Hepatocyte (in vitro differentiated cells): ENCODE measurements at regions not wholly inside any gene's neighbourhood (a gene's known extent, or its start where the extent isn't known, plus 50 kb on each side); places are given as distances from the start of the nearest gene placed in this dataset.

Source experiments
- EZH2 ChIP-seq: fragments of 200-600 bp; sonication (generic); IDR thresholded peaks from 2 replicates; pipeline ENCODE4 v1.6.1; 2016; ENCODE audit warnings: antibody characterized with exemption, mild to moderate bottlenecking, borderline replicate concordance
- TF ChIP-seq, protein P1 (sequence below): fragments of 200-600 bp; sonication (generic); IDR thresholded peaks from 2 replicates; pipeline ENCODE4 v1.5.1; 2016; ENCODE audit warnings: antibody characterized with exemption, mild to moderate bottlenecking; ENCODE audit not compliant: poor library complexity

DNA sequence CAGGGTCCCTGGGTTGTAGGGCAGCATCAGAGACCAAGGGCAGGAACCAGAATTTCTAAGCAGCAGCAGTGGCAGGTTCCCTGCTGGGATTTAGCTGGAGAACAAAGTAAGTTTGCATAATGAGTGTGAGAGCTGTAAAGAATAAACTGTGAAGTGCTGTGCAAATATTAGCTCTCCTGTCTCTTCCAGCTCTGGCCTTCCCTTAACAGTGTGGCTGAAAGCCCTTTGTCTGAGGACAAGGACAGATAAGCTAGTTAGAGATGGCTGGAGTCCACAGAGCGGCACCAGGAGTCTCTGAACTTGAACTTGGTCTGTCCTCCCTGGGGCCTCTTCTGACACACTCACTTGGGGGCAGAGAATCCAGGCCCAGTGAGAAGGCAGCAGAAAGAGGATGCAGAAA lies 98.2 kb upstream of the WSCD1 start:
- TF ChIP-seq, protein P1, sequence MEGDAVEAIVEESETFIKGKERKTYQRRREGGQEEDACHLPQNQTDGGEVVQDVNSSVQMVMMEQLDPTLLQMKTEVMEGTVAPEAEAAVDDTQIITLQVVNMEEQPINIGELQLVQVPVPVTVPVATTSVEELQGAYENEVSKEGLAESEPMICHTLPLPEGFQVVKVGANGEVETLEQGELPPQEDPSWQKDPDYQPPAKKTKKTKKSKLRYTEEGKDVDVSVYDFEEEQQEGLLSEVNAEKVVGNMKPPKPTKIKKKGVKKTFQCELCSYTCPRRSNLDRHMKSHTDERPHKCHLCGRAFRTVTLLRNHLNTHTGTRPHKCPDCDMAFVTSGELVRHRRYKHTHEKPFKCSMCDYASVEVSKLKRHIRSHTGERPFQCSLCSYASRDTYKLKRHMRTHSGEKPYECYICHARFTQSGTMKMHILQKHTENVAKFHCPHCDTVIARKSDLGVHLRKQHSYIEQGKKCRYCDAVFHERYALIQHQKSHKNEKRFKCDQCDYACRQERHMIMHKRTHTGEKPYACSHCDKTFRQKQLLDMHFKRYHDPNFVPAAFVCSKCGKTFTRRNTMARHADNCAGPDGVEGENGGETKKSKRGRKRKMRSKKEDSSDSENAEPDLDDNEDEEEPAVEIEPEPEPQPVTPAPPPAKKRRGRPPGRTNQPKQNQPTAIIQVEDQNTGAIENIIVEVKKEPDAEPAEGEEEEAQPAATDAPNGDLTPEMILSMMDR: no peak
- no peak for TF ChIP-seq EZH2
